ENCODE measurements at regions not wholly inside any gene's neighbourhood (a gene's known extent, or its start where the extent isn't known, plus 50 kb on each side); places are given as distances from the start of the nearest gene placed in this dataset.

DNA sequence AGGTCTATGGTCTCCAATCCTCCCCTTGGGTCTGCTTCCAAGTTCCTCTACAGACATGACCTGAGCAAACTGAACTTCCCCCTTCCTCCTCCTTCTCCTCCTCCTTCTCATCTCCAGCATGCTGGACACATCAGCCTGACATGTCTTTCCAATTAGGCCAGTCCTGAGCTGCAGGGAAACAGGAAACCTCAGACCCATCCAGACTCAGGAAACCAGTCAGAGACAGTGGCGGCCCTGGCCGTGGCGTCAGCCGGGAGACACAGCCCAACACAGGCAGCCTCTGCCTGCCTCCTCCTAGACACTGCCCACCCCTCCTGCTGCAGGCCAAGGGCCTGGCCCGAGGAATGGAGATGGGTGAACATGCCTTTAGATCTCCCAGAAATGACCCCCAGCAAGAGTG, 468.8 kb downstream of the BCL11B start:
- TF ChIP-seq CTCF (IDR thresholded peaks at IDR 0.05; ENCODE audit: poor library complexity) (no peak), EZH2phosphoT487 (IDR thresholded peaks at IDR 0.05; ENCODE audit: low read depth, severe bottlenecking, unreplicated experiment) (no peak), EZH2 (IDR thresholded peaks at IDR 0.05; ENCODE audit: borderline replicate concordance) (no peak)
- H3K79me2 ChIP-seq, result no peaks in the 10 kb centered on the region
- H3K4me2 ChIP-seq, result no peak overlapping the region
- H3K9me2 ChIP-seq (replicated peaks; ENCODE audit: insufficient read depth), result no peaks in the 10 kb centered on the region
- H4K20me1 ChIP-seq (ENCODE audit: insufficient read depth, poor library complexity, severe bottlenecking), result no peaks in the 10 kb centered on the region
- DNase-seq (ENCODE audit: low spot score), result no peak
- no peak overlapping the region for H2AFZ ChIP-seq
- WGBS (ENCODE audit: low lambda C conversion rate, missing lambda C conversion rate), result 63% methylated on average over 5 of the region's 5 CpGs
- H3K4me1 ChIP-seq (ENCODE audit: insufficient read depth), result no peaks in the 10 kb centered on the region
- no peaks in the 10 kb centered on the region for H3K27me3 ChIP-seq
- H3K36me3 ChIP-seq (replicated peaks; ENCODE audit: insufficient read depth, low read depth), result no peaks in the 10 kb centered on the region
- no peak overlapping the region for H3K27ac ChIP-seq
- H3K4me3 ChIP-seq, result no peak overlapping the region
- H3K9me3 ChIP-seq (ENCODE audit: low read depth), result no peaks in the 10 kb centered on the region

GRCh38 chr14:98808494-98809407, 463.2 kb downstream of the BCL11B start:
- H3K4me3 ChIP-seq, result no peak overlapping the region
- TF ChIP-seq EZH2phosphoT487 (IDR thresholded peaks at IDR 0.05; ENCODE audit: low read depth, severe bottlenecking, unreplicated experiment), result no peak
- TF ChIP-seq EZH2 (IDR thresholded peaks at IDR 0.05; ENCODE audit: borderline replicate concordance), result no peak
- TF ChIP-seq CTCF (IDR thresholded peaks at IDR 0.05; ENCODE audit: poor library complexity), result no peak
- H3K4me1 ChIP-seq (ENCODE audit: insufficient read depth), result no peaks in the 10 kb centered on the region
- WGBS (ENCODE audit: low lambda C conversion rate, missing lambda C conversion rate), result 58% methylated on average over 12 of the region's 12 CpGs
- H2AFZ ChIP-seq, result no peak overlapping the region
- no peaks in the 10 kb centered on the region for H3K36me3 ChIP-seq (replicated peaks; ENCODE audit: insufficient read depth, low read depth)
- H3K79me2 ChIP-seq, result no peaks in the 10 kb centered on the region
- H3K4me2 ChIP-seq, result no peak overlapping the region
- H3K27me3 ChIP-seq, result no peaks in the 10 kb centered on the region
- no peaks in the 10 kb centered on the region for H3K9me3 ChIP-seq (ENCODE audit: low read depth)
- DNase-seq (ENCODE audit: low spot score), result no peak
- H4K20me1 ChIP-seq (ENCODE audit: insufficient read depth, poor library complexity, severe bottlenecking), result no peaks in the 10 kb centered on the region
- no peak overlapping the region for H3K27ac ChIP-seq
- H3K9me2 ChIP-seq (replicated peaks; ENCODE audit: insufficient read depth), result no peaks in the 10 kb centered on the region

DNA sequence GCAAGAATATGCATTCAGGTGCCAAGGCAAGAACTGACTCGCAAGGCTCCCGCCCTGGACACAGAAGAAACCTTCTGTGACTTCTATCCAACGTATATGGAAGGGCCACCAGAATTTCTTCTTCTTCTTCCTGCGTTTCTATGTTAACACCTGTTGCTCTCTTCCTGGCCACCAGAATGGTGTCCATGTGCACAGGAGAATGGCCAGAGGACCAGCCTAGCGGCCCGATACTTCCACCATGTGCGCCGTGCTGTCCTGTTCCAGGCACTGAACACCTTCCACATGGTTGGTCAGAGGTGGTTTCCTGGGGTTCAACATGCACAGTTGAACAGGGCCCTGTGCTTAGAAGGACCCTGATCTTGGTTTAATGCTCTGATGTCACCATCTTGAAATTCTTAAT, 455.8 kb downstream of the BCL11B start:
- no peak for DNase-seq (ENCODE audit: low spot score)
- H3K27ac ChIP-seq, result no peak overlapping the region
- no peaks in the 10 kb centered on the region for H3K9me2 ChIP-seq (replicated peaks; ENCODE audit: insufficient read depth)
- H3K9me3 ChIP-seq (ENCODE audit: low read depth), result no peaks in the 10 kb centered on the region
- no peak overlapping the region for H2AFZ ChIP-seq
- no peaks in the 10 kb centered on the region for H3K27me3 ChIP-seq
- H3K4me1 ChIP-seq (ENCODE audit: insufficient read depth), result no peaks in the 10 kb centered on the region
- H4K20me1 ChIP-seq (ENCODE audit: insufficient read depth, poor library complexity, severe bottlenecking), result no peaks in the 10 kb centered on the region
- no peaks in the 10 kb centered on the region for H3K79me2 ChIP-seq
- H3K4me2 ChIP-seq, result no peak overlapping the region
- TF ChIP-seq CTCF (IDR thresholded peaks at IDR 0.05; ENCODE audit: poor library complexity) (no peak), EZH2phosphoT487 (IDR thresholded peaks at IDR 0.05; ENCODE audit: low read depth, severe bottlenecking, unreplicated experiment) (no peak), EZH2 (IDR thresholded peaks at IDR 0.05; ENCODE audit: borderline replicate concordance) (no peak)
- H3K36me3 ChIP-seq (replicated peaks; ENCODE audit: insufficient read depth, low read depth), result no peaks in the 10 kb centered on the region
- no peak overlapping the region for H3K4me3 ChIP-seq
- WGBS (ENCODE audit: low lambda C conversion rate, missing lambda C conversion rate), result 94% methylated on average over 8 of the region's 8 CpGs
